Right lobe of liver (tissue), 4 donors: ENCODE measurements at regions not wholly inside any gene's neighbourhood (a gene's known extent, or its start where the extent isn't known, plus 50 kb on each side); places are given as distances from the start of the nearest gene placed in this dataset.

ENCODE experiments used
- CTCF ChIP-seq, 4 donors: fragments of 200-600 bp in 3 of 4; fragments of 450-650 bp in 1 of 4; IDR thresholded peaks; one replicate each; pipeline versions ENCODE4 v1.5.1 to v1.8.0; 2016 to 2022; ENCODE audit warnings: antibody characterized with exemption in 4 of 4, mild to moderate bottlenecking in 2 of 4
- POLR2A ChIP-seq: fragments of 450-650 bp; IDR thresholded peaks from one replicate; pipeline ENCODE4 v1.6.1; 2017; ENCODE audit warnings: antibody characterized with exemption, mild to moderate bottlenecking
- donor health status: DM: no; HTN: no; CAD: no.
- donor health status: DM: no; HTN: no; CAD: no.
- donor health status: DM: no; HTN: yes; CAD: no.

- TF ChIP-seq CTCF (IDR thresholded peaks at IDR 0.05): no peak
- TF ChIP-seq POLR2A: no peak
Observed at GRCh38 chr3:59364496-59364895, 314.7 kb upstream of the CFAP20DC start.
